HepG2 (cell line): ENCODE measurements at regions not wholly inside any gene's neighbourhood (a gene's known extent, or its start where the extent isn't known, plus 50 kb on each side); places are given as distances from the start of the nearest gene placed in this dataset.
A peak's percentile ranks its signal among the peaks of the same experiment; 100 is the strongest.

Source experiments
- ATAC-seq: fragments of 200-7000 bp; cut with Tn5 transposase; 3 replicates; pipeline ENCODE4 v1.9.1; 2020; ENCODE audit warnings: mild to moderate bottlenecking, moderate library complexity
- BruUV-seq: library from RNA; stranded (reverse); fragments of 400-500 nt; replicated peaks from 2 replicates; lab custom pipeline; 2021; lab: Mats Ljungman, UMichigan
- CTCF ChIA-PET: fragments of 300-600 bp; formaldehyde crosslinking; extraction: SDS; loops from one replicate; lab custom pipeline; 2021; ENCODE audit warnings: low total read pairs, inconsistent platforms, low intra/inter-chr PET ratio; lab: Yijun Ruan, JAX
- POLR2A ChIA-PET: fragments of 350-600 bp; sonication (Branson Sonifier 250); formaldehyde crosslinking; loops from one replicate; lab custom pipeline; 2020; ENCODE audit warnings: antibody characterized with exemption, inconsistent platforms; lab: Yijun Ruan, JAX
- DNase-seq: peaks from one replicate; pipeline ENCODE4 v3.0.0-alpha.2; 2015; ENCODE audit warnings: low spot score
- FAIRE-seq: peaks from 3 replicates; lab custom pipeline; 2011; peaks lifted over from hg19 to GRCh38; lab: Jason Lieb, UNC
- H2AFZ ChIP-seq: one replicate; pipeline ENCODE4 v1.6.1; 2011; ENCODE audit warnings: low read length, inconsistent platforms
- H3K27ac ChIP-seq: fragments of 300-600 bp; 3 replicates; pipeline ENCODE4 v1.8.0; 2011; ENCODE audit warnings: mixed run types, mild to moderate bottlenecking, mixed read lengths, low read length, inconsistent platforms; ENCODE audit not compliant: insufficient read depth; ENCODE audit errors: extremely low read length
- H3K27me3 ChIP-seq, 2 experiments: fragments of 200-600 bp in 1 of 2; 2 replicates in 1 of 2; 3 replicates in 1 of 2; pipeline versions ENCODE4 v1.6.0 to v1.8.0; 2011; ENCODE audit warnings: low read length in 2 of 2, mild to moderate bottlenecking in 2 of 2, moderate library complexity in 2 of 2, inconsistent platforms in 1 of 2; ENCODE audit not compliant: insufficient read depth in 2 of 2, control insufficient read depth in 1 of 2
- H3K36me3 ChIP-seq, 2 experiments: fragments of 200-600 bp in 1 of 2; replicated peaks in 1 of 2; 2 replicates in 1 of 2; 3 replicates in 1 of 2; pipeline versions ENCODE4 v1.5.1 to v1.8.0; 2011; ENCODE audit warnings: low read length in 2 of 2, inconsistent platforms in 1 of 2; ENCODE audit not compliant: insufficient read depth in 2 of 2, control insufficient read depth in 1 of 2
- H3K4me1 ChIP-seq: 2 replicates; pipeline ENCODE4 v1.5.1; 2012; ENCODE audit warnings: low read length, inconsistent platforms; ENCODE audit not compliant: insufficient read depth
- H3K4me2 ChIP-seq: 2 replicates; pipeline ENCODE4 v1.6.0; 2011; ENCODE audit warnings: low read depth, low read length, inconsistent platforms
- H3K4me3 ChIP-seq, 3 experiments: fragments of 200-600 bp in 1 of 3; sonication (generic), shearing (Covaris generic) in 1 of 3; replicated peaks in 1 of 3; 2 replicates each; pipeline ENCODE4 v1.5.1; 2011 to 2016; ENCODE audit warnings: low read length in 3 of 3, inconsistent platforms in 2 of 3, low read depth in 2 of 3, mild to moderate bottlenecking in 2 of 3, control low read depth in 1 of 3, mixed read lengths in 1 of 3; ENCODE audit not compliant: insufficient read depth in 1 of 3
- H3K79me2 ChIP-seq: one replicate; pipeline ENCODE4 v1.6.1; 2011; ENCODE audit warnings: low read length, inconsistent platforms; ENCODE audit not compliant: insufficient read depth
- H3K9ac ChIP-seq: 2 replicates; pipeline ENCODE4 v1.6.0; 2011; ENCODE audit warnings: mild to moderate bottlenecking, low read depth, low read length, inconsistent platforms; ENCODE audit not compliant: insufficient read depth
- H3K9me3 ChIP-seq: 2 replicates; pipeline ENCODE4 v1.5.1; 2012; ENCODE audit warnings: mild to moderate bottlenecking, low read length
- H4K20me1 ChIP-seq: 2 replicates; pipeline ENCODE4 v1.6.0; 2011; ENCODE audit warnings: inconsistent platforms, mild to moderate bottlenecking, low read length, moderate library complexity; ENCODE audit not compliant: insufficient read depth
- ARHGAP35 ChIP-seq: sonication (generic); formaldehyde crosslinking; IDR thresholded peaks from 2 replicates; pipeline ENCODE4 v1.9.0; 2022; ENCODE audit warnings: mild to moderate bottlenecking, inconsistent platforms, moderate library complexity, missing genetic modification reagents, borderline replicate concordance
- HCFC1 ChIP-seq: fragments of 150-350 bp; IDR thresholded peaks from 2 replicates; pipeline ENCODE4 v1.6.1; 2014; ENCODE audit warnings: low read depth, low read length
- HOXA9 ChIP-seq: sonication (generic); formaldehyde crosslinking; IDR thresholded peaks from 2 replicates; pipeline ENCODE4 v1.8.1; 2022; ENCODE audit warnings: missing genetic modification reagents, mild to moderate bottlenecking, moderate library complexity, borderline replicate concordance
- MXD4 ChIP-seq: IDR thresholded peaks from 2 replicates; pipeline ENCODE4 v1.6.1; 2016; ENCODE audit warnings: mild to moderate bottlenecking, missing biosample characterization, missing genetic modification reagents
- NFIB ChIP-seq: sonication (generic); formaldehyde crosslinking; IDR thresholded peaks from 2 replicates; pipeline ENCODE4 v1.9.0; 2021; ENCODE audit warnings: missing genetic modification reagents, mild to moderate bottlenecking, borderline replicate concordance
- NFIC ChIP-seq: IDR thresholded peaks from 2 replicates; pipeline ENCODE4 v1.6.1; 2012; ENCODE audit warnings: mild to moderate bottlenecking, low read length, inconsistent platforms
- POGZ ChIP-seq: sonication (generic); formaldehyde crosslinking; IDR thresholded peaks from 2 replicates; pipeline ENCODE4 v1.4.0; 2020; ENCODE audit warnings: mild to moderate bottlenecking, missing genetic modification reagents
- RFX5 ChIP-seq: IDR thresholded peaks from 2 replicates; pipeline ENCODE4 v1.6.1; 2011; ENCODE audit warnings: low read depth, low read length, improper control_type of control experiment
- SRSF4 ChIP-seq: fragments of 200-400 bp; formaldehyde crosslinking; IDR thresholded peaks from one replicate; pipeline ENCODE4 v1.6.1; 2018; ENCODE audit warnings: mild to moderate bottlenecking, low read depth, low read length, moderate library complexity; ENCODE audit not compliant: poor library complexity, severe bottlenecking
- THAP9 ChIP-seq: sonication (generic); formaldehyde crosslinking; IDR thresholded peaks from 2 replicates; pipeline ENCODE4; 2020; ENCODE audit warnings: missing genetic modification reagents, mild to moderate bottlenecking, borderline replicate concordance
- ZFP36L2 ChIP-seq: sonication (generic); formaldehyde crosslinking; IDR thresholded peaks from 2 replicates; pipeline ENCODE4 v1.4.0; 2020; ENCODE audit warnings: missing genetic modification reagents
- ZNF260 ChIP-seq: sonication (generic); formaldehyde crosslinking; IDR thresholded peaks from 2 replicates; pipeline ENCODE4 v1.4.0; 2020; ENCODE audit warnings: missing genetic modification reagents, low read depth, mild to moderate bottlenecking, borderline replicate concordance
- ZNF335 ChIP-seq: sonication (generic); formaldehyde crosslinking; IDR thresholded peaks from 2 replicates; pipeline ENCODE4 v1.4.0; 2020; ENCODE audit warnings: missing genetic modification reagents
- ZNF605 ChIP-seq: sonication (generic); formaldehyde crosslinking; IDR thresholded peaks from 2 replicates; pipeline ENCODE4 v1.8.0; 2022; ENCODE audit warnings: mild to moderate bottlenecking, missing genetic modification reagents
- ZNF615 ChIP-seq: sonication (generic); formaldehyde crosslinking; IDR thresholded peaks from 2 replicates; pipeline ENCODE4 v1.5.0; 2020; ENCODE audit warnings: mild to moderate bottlenecking, missing genetic modification reagents, borderline replicate concordance
- ZNF703 ChIP-seq: sonication (generic); formaldehyde crosslinking; IDR thresholded peaks from 2 replicates; pipeline ENCODE4 v1.5.1; 2020; ENCODE audit warnings: missing genetic modification reagents, mild to moderate bottlenecking, moderate library complexity, borderline replicate concordance
- ZNF768 ChIP-seq: sonication (generic); formaldehyde crosslinking; IDR thresholded peaks from 2 replicates; pipeline ENCODE4 v1.4.0; 2020; ENCODE audit warnings: missing genetic modification reagents
- WGBS: methylation state at CpG from one replicate; pipeline ENCODE4 v1.1.6; 2017; ENCODE audit warnings: low lambda C conversion rate; 5-methylcytosine and 5-hydroxymethylcytosine counted together
- in situ Hi-C: cut with HindIII; loops from 2 replicates; pipeline ENCODE4 v1.10.0; 2017; ENCODE audit warnings: low pct_unique_long_range_greater_than_20kb; ENCODE audit not compliant: extremely low pct_ligation_motif_present
- intact Hi-C: fragments of 100-400 bp; cut with micrococcal nuclease; formaldehyde crosslinking; loops from one replicate; pipeline ENCODE4 v1.10.0; 2022; ENCODE audit not compliant: unreplicated experiment

- ChIA-PET POLR2A (no interaction called here), CTCF (no interaction called here)
- Histone ChIP-seq H3K79me2 (no peaks in the 10 kb centered on the region), H3K27ac (no peak overlapping the region), H3K4me3 (no peak overlapping the region), H4K20me1 (no peaks in the 10 kb centered on the region), H3K27me3 (peaks cover 2 to 29% of the 10 kb centered on the region in 2 experiments; a peak in 2 of 5 replicates), H3K4me2 (no peak overlapping the region), H2AFZ (no peak overlapping the region), H3K4me1 (no peaks in the 10 kb centered on the region), H3K9ac (no peak overlapping the region), H3K9me3 (no peaks in the 10 kb centered on the region), H3K36me3 (no peaks in the 10 kb centered on the region)
- DNase-seq (no peak), ATAC-seq (no peak), FAIRE-seq (no peak)
- intact Hi-C loops: no loop called here
- in situ Hi-C loops: no loop called here
- WGBS: 0% methylated on average over 4 of the region's 4 CpGs
- no peak for TF ChIP-seq HCFC1
- no peak for TF ChIP-seq ZNF605
- peak; percentile 51; the same call in 1 of the 2 replicates for TF ChIP-seq ZNF768 (CRISPR knock-in tag)
- no TSS peak for BruUV-seq
Observed at GRCh38 chr22:27378995-27379394, 422.6 kb downstream of the MN1 start.

GRCh38 chr22:27380855-27381254 is 420.7 kb downstream of the MN1 start:
- ChIA-PET CTCF (no interaction called here), POLR2A (no interaction called here)
- Histone ChIP-seq H3K9ac (no peak overlapping the region), H3K79me2 (no peaks in the 10 kb centered on the region), H3K4me3 (no peak overlapping the region), H3K4me2 (no peak overlapping the region), H3K27ac (no peak overlapping the region), H3K4me1 (no peaks in the 10 kb centered on the region), H3K27me3 (peaks cover 2 to 38% of the 10 kb centered on the region in 2 experiments; a peak in 3 of 5 replicates), H3K36me3 (no peaks in the 10 kb centered on the region), H4K20me1 (no peaks in the 10 kb centered on the region), H2AFZ (no peak overlapping the region), H3K9me3 (no peaks in the 10 kb centered on the region)
- no peak for FAIRE-seq
- WGBS: 38% methylated on average over 16 of the region's 16 CpGs
- in situ Hi-C loops: no loop called here
- no TSS peak for BruUV-seq
- no peak for DNase-seq
- intact Hi-C loops: no loop called here
- no peak for ATAC-seq
- TF ChIP-seq ZNF335 (CRISPR knock-in tag): no peak
- no peak for TF ChIP-seq THAP9 (CRISPR knock-in tag)
- no peak for TF ChIP-seq SRSF4
- no peak for TF ChIP-seq ZFP36L2
- TF ChIP-seq NFIB: no peak
- no peak for TF ChIP-seq ZNF703 (CRISPR knock-in tag)
- TF ChIP-seq ZNF260 (CRISPR knock-in tag): no peak
- no peak for TF ChIP-seq NFIC
- TF ChIP-seq RFX5: no peak
- no peak for TF ChIP-seq HOXA9 (CRISPR knock-in tag)
- no peak for TF ChIP-seq ZNF615 (CRISPR knock-in tag)
- no peak for TF ChIP-seq ARHGAP35
- no peak for TF ChIP-seq POGZ (CRISPR knock-in tag)
- TF ChIP-seq MXD4 (CRISPR knock-in tag): no peak
